ENCODE measurements at regions not wholly inside any gene's neighbourhood (a gene's known extent, or its start where the extent isn't known, plus 50 kb on each side); places are given as distances from the start of the nearest gene placed in this dataset.

GRCh38 chr3:21260507-21260906, 490.5 kb downstream of the ZNF385D start:
- TF ChIP-seq CTCF (conservative IDR thresholded peaks at IDR 0.05 in 1 of 2, IDR thresholded peaks at IDR 0.05 in 1 of 2; ENCODE audit: extremely low read depth in 1 of 2, insufficient read depth in 1 of 2, low read depth in 1 of 2, low read length in 2 of 2) (no peak), EZH2 (IDR thresholded peaks at IDR 0.05; ENCODE audit: borderline replicate concordance, low read length) (no peak)

Measured in mammary epithelial cell (primary cell).